Kidney (tissue), 13 donors: ENCODE measurements at regions not wholly inside any gene's neighbourhood (a gene's known extent, or its start where the extent isn't known, plus 50 kb on each side); places are given as distances from the start of the nearest gene placed in this dataset.
A peak's percentile ranks its signal among the peaks of the same experiment; 100 is the strongest.

Experiments
- DNase-seq, 5 donors: peaks; one replicate each; pipeline ENCODE4 v3.0.0-alpha.2; 2013 to 2020
- FAIRE-seq: peaks from 2 replicates; lab custom pipeline; 2012; peaks lifted over from hg19 to GRCh38; lab: Jason Lieb, UNC
- H3K27ac ChIP-seq, 2 donors: one replicate each; pipeline ENCODE4 v1.7.0; 2013; ENCODE audit warnings: low read depth in 2 of 2, low read length in 2 of 2, inconsistent platforms in 1 of 2
- H3K27me3 ChIP-seq: one replicate; pipeline ENCODE4 v1.7.1; 2013; ENCODE audit warnings: low read length, inconsistent platforms; ENCODE audit not compliant: control insufficient read depth, insufficient read depth
- H3K36me3 ChIP-seq, 3 donors: one replicate each; pipeline versions ENCODE4 v1.7.0 to v1.7.1; 2013; ENCODE audit warnings: low read length in 3 of 3, control low read depth in 1 of 3, inconsistent platforms in 1 of 3; ENCODE audit not compliant: insufficient read depth in 3 of 3, control insufficient read depth in 2 of 3
- H3K4me1 ChIP-seq, 3 donors: one replicate each; pipeline versions ENCODE4 v1.7.0 to v1.7.1; 2013; ENCODE audit warnings: low read length in 3 of 3, inconsistent platforms in 1 of 3, low read depth in 1 of 3; ENCODE audit not compliant: control insufficient read depth in 2 of 3, insufficient read depth in 2 of 3
- H3K4me3 ChIP-seq, 3 donors: one replicate each; pipeline versions ENCODE4 v1.7.0 to v1.8.1; 2013; ENCODE audit warnings: low read length in 3 of 3, control low read depth in 1 of 3, inconsistent platforms in 1 of 3
- H3K9ac ChIP-seq, 3 donors: one replicate each; pipeline versions ENCODE4 v1.7.0 to v1.7.1; 2013; ENCODE audit warnings: low read length in 3 of 3, control low read depth in 1 of 3, inconsistent platforms in 1 of 3
- H3K9me3 ChIP-seq, 3 donors: one replicate each; pipeline versions ENCODE4 v1.7.0 to v1.7.1; 2013; ENCODE audit warnings: low read length in 3 of 3, control low read depth in 1 of 3, inconsistent platforms in 1 of 3; ENCODE audit not compliant: control insufficient read depth in 2 of 3, insufficient read depth in 1 of 3
- CTCF ChIP-seq: IDR thresholded peaks from 3 replicates; pipeline ENCODE4 v1.5.1; 2012; ENCODE audit warnings: mild to moderate bottlenecking, moderate library complexity, borderline replicate concordance; ENCODE audit not compliant: insufficient read depth; ENCODE audit errors: extremely low read depth
- intact Hi-C: fragments of 100-400 bp; cut with DNase I; formaldehyde crosslinking; loops from one replicate; pipeline ENCODE4 v1.11.1; 2022
- donor health status: control.
- donor health status: control.
- donor health status: control.
- donor health status: control.
- donor health status: control.
- donor health status: DM: yes; HTN: yes; CAD: no.
- donor health status: Normal renal cell carcinoma (clear cell type).

- TF ChIP-seq CTCF, result no peak
- no peak for FAIRE-seq
- intact Hi-C loops, result no loop called here
- Histone ChIP-seq H3K9ac (peak overlapping the region in 1 of 3 donors; percentile 57), H3K36me3 (no peaks in the 10 kb centered on the region), H3K27ac (no peak overlapping the region), H3K4me3 (peak overlapping the region in 1 of 3 donors; percentile 78), H3K27me3 (peaks cover 9% of the 10 kb centered on the region), H3K4me1 (no peaks in the 10 kb centered on the region), H3K9me3 (no peaks in the 10 kb centered on the region)
- no peak for DNase-seq
These were observed 231.3 kb upstream of the STK26 start for GRCh38 chrX:131791608-131792355.

- H3K9ac ChIP-seq, result peak overlapping the region in 1 of 3 donors; percentile 57
- peak overlapping the region in 1 of 3 donors; percentile 78 for H3K4me3 ChIP-seq
- no peak for TF ChIP-seq CTCF
- FAIRE-seq (peak; percentile 29), DNase-seq (peak in 3 of 5 donors; percentile 93 to 97 (median 94))
- intact Hi-C loops, result no loop called here
- no peaks in the 10 kb centered on the region for H3K36me3 ChIP-seq
- H3K27ac ChIP-seq, result no peak overlapping the region
- no peaks in the 10 kb centered on the region for H3K4me1 ChIP-seq
- peaks cover 12% of the 10 kb centered on the region for H3K27me3 ChIP-seq
- H3K9me3 ChIP-seq, result no peaks in the 10 kb centered on the region
These were observed 230.7 kb upstream of the STK26 start for GRCh38 chrX:131792356-131792749.

DNA sequence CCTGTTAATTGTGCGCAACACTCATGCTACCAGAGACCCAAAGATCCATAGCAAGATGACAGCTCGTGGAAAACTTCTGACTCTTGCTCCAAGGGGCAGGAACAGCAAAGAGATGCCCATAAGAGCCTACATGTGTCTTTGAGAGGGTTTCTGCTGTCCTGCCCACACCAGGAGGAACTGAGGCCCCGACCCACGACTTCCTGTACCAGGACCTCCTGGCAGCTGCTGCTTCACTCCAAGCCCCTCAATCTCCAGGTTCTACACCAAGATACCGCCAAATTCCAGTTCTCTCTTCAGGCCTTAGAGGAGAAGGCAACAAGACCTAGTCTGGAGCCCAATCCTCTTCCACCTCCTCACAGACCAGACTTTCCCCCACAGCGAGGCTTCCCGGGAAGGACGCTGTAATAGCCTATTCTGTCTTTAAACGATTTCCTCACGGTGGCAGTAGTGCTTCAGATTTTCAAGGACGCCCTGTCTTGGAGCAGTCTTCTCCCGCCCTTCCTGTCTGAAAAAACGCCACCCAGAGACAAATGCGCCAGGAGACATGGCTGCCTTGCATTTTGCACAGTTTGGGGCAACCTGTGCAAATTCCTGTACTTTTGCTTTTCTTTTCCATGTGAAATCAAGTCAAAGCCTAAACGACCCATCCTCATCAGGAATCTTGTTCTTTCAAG is 230.2 kb upstream of the STK26 start:
- H3K9me3 ChIP-seq, result no peaks in the 10 kb centered on the region
- DNase-seq, result peak in 4 of 5 donors; percentile 0 to 96 (median 90)
- H3K9ac ChIP-seq, result peak overlapping the region in 1 of 3 donors; percentile 71
- FAIRE-seq, result no peak
- peak; percentile 10 for TF ChIP-seq CTCF
- H3K27me3 ChIP-seq, result peaks cover 12% of the 10 kb centered on the region
- no peak overlapping the region for H3K27ac ChIP-seq
- H3K4me1 ChIP-seq, result no peaks in the 10 kb centered on the region
- peak overlapping the region in 1 of 3 donors; percentile 78 for H3K4me3 ChIP-seq
- H3K36me3 ChIP-seq, result no peaks in the 10 kb centered on the region
- intact Hi-C loops, result no loop called here
